LNCaP clone FGC (cell line): ENCODE measurements at regions not wholly inside any gene's neighbourhood (a gene's known extent, or its start where the extent isn't known, plus 50 kb on each side); places are given as distances from the start of the nearest gene placed in this dataset.
"Not testable (repeated sequence)": the region's sequence is repeated elsewhere in the genome, so short reads cannot be mapped to it uniquely, and the experiment has no call there.

Source experiments
- DNase-seq: peaks from one replicate; pipeline ENCODE4 v3.0.0-alpha.2; 2011; ENCODE audit warnings: low read depth
- H3K4me3 ChIP-seq: 2 replicates; pipeline ENCODE4 v1.5.1; 2011; ENCODE audit warnings: mild to moderate bottlenecking, low read depth, low read length, control low read depth
- CTCF ChIP-seq: IDR thresholded peaks from 2 replicates; pipeline ENCODE4 v1.5.1; 2012; ENCODE audit warnings: mild to moderate bottlenecking; ENCODE audit not compliant: control insufficient read depth, insufficient read depth; ENCODE audit errors: extremely low read depth

- no peak for TF ChIP-seq CTCF
- no peak overlapping the region for H3K4me3 ChIP-seq
- no peak for DNase-seq
Observed at GRCh38 chr16:29154676-29155121, 169.8 kb downstream of the LAT start.

GRCh38 chr16:29154088-29154487 is 169.2 kb downstream of the LAT start:
- no peak for TF ChIP-seq CTCF
- H3K4me3 ChIP-seq = no peak overlapping the region
- no peak for DNase-seq

GRCh38 chr16:29153307-29153706 is 168.5 kb downstream of the LAT start:
- not testable (repeated sequence) for H3K4me3 ChIP-seq, DNase-seq

- not testable (repeated sequence) for DNase-seq, H3K4me3 ChIP-seq
Observed at GRCh38 chr16:29152544-29153031, 167.7 kb downstream of the LAT start.

GRCh38 chr16:29151317-29151716 is 166.5 kb downstream of the LAT start:
- no peak for DNase-seq
- no peak overlapping the region for H3K4me3 ChIP-seq
- no peak for TF ChIP-seq CTCF

- not testable (repeated sequence) for DNase-seq
Observed at GRCh38 chr16:29149912-29150311, 165.1 kb downstream of the LAT start.

GRCh38 chr16:29148867-29149272 is 164.0 kb downstream of the LAT start:
- TF ChIP-seq CTCF = no peak
- H3K4me3 ChIP-seq = no peak overlapping the region
- no peak for DNase-seq

More at GRCh38 chr16:29149912-29150311, 165.1 kb downstream of the LAT start:
- not testable (repeated sequence) for H3K4me3 ChIP-seq

- TF ChIP-seq CTCF = no peak
- no peak overlapping the region for H3K4me3 ChIP-seq
- DNase-seq = no peak
Observed at GRCh38 chr16:29148131-29148691, 163.4 kb downstream of the LAT start.

GRCh38 chr16:29147710-29148109 is 162.9 kb downstream of the LAT start:
- not testable (repeated sequence) for H3K4me3 ChIP-seq, DNase-seq

GRCh38 chr16:29146808-29147643 is 162.2 kb downstream of the LAT start:
- not testable (repeated sequence) for DNase-seq

More at GRCh38 chr16:29146808-29147643, 162.2 kb downstream of the LAT start:
- not testable (repeated sequence) for H3K4me3 ChIP-seq
